Breast epithelium (tissue), 4 donors: ENCODE measurements at regions not wholly inside any gene's neighbourhood (a gene's known extent, or its start where the extent isn't known, plus 50 kb on each side); places are given as distances from the start of the nearest gene placed in this dataset.
"Not testable (repeated sequence)": the region's sequence is repeated elsewhere in the genome, so short reads cannot be mapped to it uniquely, and the experiment has no call there.

Source experiments
- DNase-seq, 2 donors: peaks; one replicate each; pipeline ENCODE4 v3.0.0-alpha.2; 2019; ENCODE audit warnings: low spot score in 2 of 2
- H3K27ac ChIP-seq, 2 donors: fragments of 200-600 bp; sonication (generic) in 1 of 2; one replicate each; pipeline ENCODE4 v1.5.1; 2016 to 2019; ENCODE audit warnings: mild to moderate bottlenecking in 1 of 2
- H3K27me3 ChIP-seq, 2 donors: fragments of 200-600 bp; sonication (generic) in 1 of 2; one replicate each; pipeline versions ENCODE4 v1.5.1 to v1.6.0; 2017 to 2019; ENCODE audit warnings: control low read depth in 1 of 2, mild to moderate bottlenecking in 1 of 2
- H3K36me3 ChIP-seq: fragments of 200-600 bp; one replicate; pipeline ENCODE4 v1.5.1; 2019
- H3K4me1 ChIP-seq, 2 donors: fragments of 200-600 bp; sonication (generic); one replicate each; pipeline ENCODE4 v1.5.1; 2016 to 2019; ENCODE audit warnings: control low read depth in 1 of 2
- H3K4me3 ChIP-seq, 3 donors: fragments of 200-600 bp; sonication (generic); 1 replicate in 2 of 3; 2 replicates in 1 of 3; pipeline ENCODE4 v1.5.1; 2016 to 2019; ENCODE audit warnings: mild to moderate bottlenecking in 3 of 3, moderate library complexity in 2 of 3
- H3K9me3 ChIP-seq, 2 donors: fragments of 200-600 bp; sonication (generic) in 1 of 2; one replicate each; pipeline ENCODE4 v1.5.1; 2016 to 2019; ENCODE audit warnings: control low read depth in 1 of 2
- CTCF ChIP-seq, 3 donors: fragments of 450-650 bp; IDR thresholded peaks; one replicate each; pipeline ENCODE4 v1.5.1; 2016 to 2017; ENCODE audit warnings: antibody characterized with exemption in 3 of 3, mild to moderate bottlenecking in 3 of 3, moderate library complexity in 3 of 3
- POLR2A ChIP-seq: fragments of 450-650 bp; IDR thresholded peaks from one replicate; pipeline ENCODE4 v1.6.1; 2016; ENCODE audit warnings: antibody characterized with exemption, mild to moderate bottlenecking, moderate library complexity
- POLR2AphosphoS5 ChIP-seq, 3 donors: sonication (generic); formaldehyde crosslinking; IDR thresholded peaks; one replicate each; pipeline ENCODE4 v1.6.1; 2017; ENCODE audit warnings: antibody characterized with exemption in 3 of 3
- intact Hi-C: fragments of 100-400 bp; cut with DNase I; formaldehyde crosslinking; loops from one replicate; pipeline ENCODE4 v1.15.1; 2023; ENCODE audit warnings: low total_unique reads

- TF ChIP-seq POLR2A, result no peak
- TF ChIP-seq POLR2AphosphoS5 (IDR thresholded peaks at IDR 0.05), result peak; percentile 16 to 40 (median 31)
- H3K4me1 ChIP-seq, result peaks cover 0 to 7% of the 10 kb centered on the region in 2 donors
- H3K36me3 ChIP-seq, result no peaks in the 10 kb centered on the region
- peak overlapping the region in 1 of 3 donors; percentile 15 for H3K4me3 ChIP-seq
- H3K27ac ChIP-seq, result peak overlapping the region; percentile 52 to 86
- H3K27me3 ChIP-seq, result no peaks in the 10 kb centered on the region
- H3K9me3 ChIP-seq, result no peaks in the 10 kb centered on the region
- DNase-seq, result peak in 1 of 2 donors; percentile 65
- intact Hi-C loops, result no loop called here
Measured at GRCh38 chr1:9441451-9442133, 97.7 kb upstream of the SLC25A33 start.

- Histone ChIP-seq H3K27ac (peak overlapping the region; percentile 52 to 86), H3K9me3 (no peaks in the 10 kb centered on the region), H3K27me3 (no peaks in the 10 kb centered on the region), H3K4me3 (no peak overlapping the region), H3K4me1 (peaks cover 0 to 7% of the 10 kb centered on the region in 2 donors), H3K36me3 (no peaks in the 10 kb centered on the region)
- TF ChIP-seq POLR2AphosphoS5 (IDR thresholded peaks at IDR 0.05) (no peak), POLR2A (no peak), CTCF (IDR thresholded peaks at IDR 0.05) (no peak)
- intact Hi-C loops, result no loop called here
- no peak for DNase-seq
Measured at GRCh38 chr1:9442278-9442846, 96.9 kb upstream of the SLC25A33 start.

GRCh38 chr1:9442986-9443385 is 96.3 kb upstream of the SLC25A33 start:
- no peak for DNase-seq
- Histone ChIP-seq H3K27me3 (no peaks in the 10 kb centered on the region), H3K36me3 (no peaks in the 10 kb centered on the region), H3K4me1 (peaks cover 0 to 7% of the 10 kb centered on the region in 2 donors), H3K9me3 (no peaks in the 10 kb centered on the region), H3K4me3 (no peak overlapping the region), H3K27ac (no peak overlapping the region)
- intact Hi-C loops, result no loop called here
- TF ChIP-seq POLR2A (no peak), POLR2AphosphoS5 (IDR thresholded peaks at IDR 0.05) (no peak), CTCF (IDR thresholded peaks at IDR 0.05) (no peak)

- Histone ChIP-seq H3K36me3 (no peaks in the 10 kb centered on the region), H3K27me3 (no peaks in the 10 kb centered on the region), H3K9me3 (no peaks in the 10 kb centered on the region), H3K4me1 (peaks cover 0 to 7% of the 10 kb centered on the region in 2 donors), H3K27ac (peak overlapping the region; percentile 5 to 48), H3K4me3 (no peak overlapping the region)
- DNase-seq, result peak in 1 of 2 donors; percentile 75
- TF ChIP-seq CTCF (IDR thresholded peaks at IDR 0.05) (no peak), POLR2A (no peak), POLR2AphosphoS5 (IDR thresholded peaks at IDR 0.05) (no peak)
- intact Hi-C loops, result no loop called here
Measured at GRCh38 chr1:9443913-9444445, 95.3 kb upstream of the SLC25A33 start.

GRCh38 chr1:9444532-9444931 is 94.7 kb upstream of the SLC25A33 start:
- TF ChIP-seq POLR2A (no peak), POLR2AphosphoS5 (IDR thresholded peaks at IDR 0.05) (no peak), CTCF (IDR thresholded peaks at IDR 0.05) (no peak)
- Histone ChIP-seq H3K27ac (peak overlapping the region in 1 of 2 donors; percentile 5), H3K4me1 (peaks cover 0 to 7% of the 10 kb centered on the region in 2 donors), H3K27me3 (no peaks in the 10 kb centered on the region), H3K9me3 (no peaks in the 10 kb centered on the region), H3K4me3 (no peak overlapping the region), H3K36me3 (no peaks in the 10 kb centered on the region)
- intact Hi-C loops, result no loop called here
- DNase-seq, result no peak

GRCh38 chr1:9445081-9445480 is 94.2 kb upstream of the SLC25A33 start:
- H3K4me1 ChIP-seq, H3K9me3 ChIP-seq, H3K36me3 ChIP-seq, DNase-seq, H3K27ac ChIP-seq, H3K4me3 ChIP-seq, H3K27me3 ChIP-seq, intact Hi-C loops: not testable (repeated sequence)
